ENCODE measurements at regions not wholly inside any gene's neighbourhood (a gene's known extent, or its start where the extent isn't known, plus 50 kb on each side); places are given as distances from the start of the nearest gene placed in this dataset.

- TF ChIP-seq CTCF (conservative IDR thresholded peaks at IDR 0.05; ENCODE audit: low read depth, low read length) (no peak), CEBPB (IDR thresholded peaks at IDR 0.05; ENCODE audit: low read depth, low read length) (no peak), POLR2A (IDR thresholded peaks at IDR 0.05; ENCODE audit: low read depth, low read length) (no peak), RCOR1 (IDR thresholded peaks at IDR 0.05; ENCODE audit: insufficient replicate concordance, low read length) (no peak), RFX5 (IDR thresholded peaks at IDR 0.05; ENCODE audit: low read depth, low read length) (no peak), MXI1 (IDR thresholded peaks at IDR 0.05; ENCODE audit: borderline replicate concordance, low read depth, low read length) (no peak), SMC3 (IDR thresholded peaks at IDR 0.05; ENCODE audit: low read depth, low read length) (no peak)
- TF ChIP-seq, protein P1, sequence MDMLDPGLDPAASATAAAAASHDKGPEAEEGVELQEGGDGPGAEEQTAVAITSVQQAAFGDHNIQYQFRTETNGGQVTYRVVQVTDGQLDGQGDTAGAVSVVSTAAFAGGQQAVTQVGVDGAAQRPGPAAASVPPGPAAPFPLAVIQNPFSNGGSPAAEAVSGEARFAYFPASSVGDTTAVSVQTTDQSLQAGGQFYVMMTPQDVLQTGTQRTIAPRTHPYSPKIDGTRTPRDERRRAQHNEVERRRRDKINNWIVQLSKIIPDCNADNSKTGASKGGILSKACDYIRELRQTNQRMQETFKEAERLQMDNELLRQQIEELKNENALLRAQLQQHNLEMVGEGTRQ (IDR thresholded peaks at IDR 0.05; ENCODE audit: low read depth, low read length), result no peak
Observed at GRCh38 chr11:11697796-11698195, 76.0 kb upstream of the GALNT18 start.

Measured in IMR-90 (cell line).